Stomach (tissue), 8 donors: ENCODE measurements at regions not wholly inside any gene's neighbourhood (a gene's known extent, or its start where the extent isn't known, plus 50 kb on each side); places are given as distances from the start of the nearest gene placed in this dataset.

Experiments used
- DNase-seq, 2 donors: peaks; one replicate each; pipeline versions ENCODE4 v3.0.0 to v3.0.0-alpha.2; 2013 to 2019
- H3K27ac ChIP-seq, 5 donors: fragments of 200-600 bp in 4 of 5; sonication (generic) in 4 of 5; one replicate each; pipeline ENCODE4 v1.5.1; 2013 to 2019; ENCODE audit warnings: mild to moderate bottlenecking in 1 of 5, moderate library complexity in 1 of 5
- H3K27me3 ChIP-seq, 3 donors: fragments of 200-600 bp; sonication (generic); one replicate each; pipeline ENCODE4 v1.5.1; 2017 to 2019; ENCODE audit warnings: mixed run types in 1 of 3
- H3K36me3 ChIP-seq, 4 donors: fragments of 200-600 bp; sonication (generic); 1 replicate in 3 of 4; 2 replicates in 1 of 4; pipeline ENCODE4 v1.5.1; 2016 to 2019
- H3K4me1 ChIP-seq, 4 donors: fragments of 200-600 bp; sonication (generic); one replicate each; pipeline ENCODE4 v1.5.1; 2016 to 2019
- H3K4me3 ChIP-seq, 4 donors: fragments of 200-600 bp; sonication (generic) in 3 of 4; one replicate each; pipeline ENCODE4 v1.5.1; 2016 to 2019; ENCODE audit warnings: mild to moderate bottlenecking in 1 of 4
- H3K9me3 ChIP-seq, 4 donors: fragments of 200-600 bp; sonication (generic); one replicate each; pipeline ENCODE4 v1.5.1; 2016 to 2019
- EP300 ChIP-seq: sonication (generic); formaldehyde crosslinking; IDR thresholded peaks from one replicate; pipeline ENCODE4 v1.6.1; 2017; ENCODE audit warnings: antibody characterized with exemption
- POLR2A ChIP-seq, 4 donors: fragments of 450-650 bp; IDR thresholded peaks; one replicate each; pipeline ENCODE4 v1.6.1; 2016; ENCODE audit warnings: antibody characterized with exemption in 4 of 4, control low read depth in 2 of 4, mild to moderate bottlenecking in 1 of 4, moderate library complexity in 1 of 4
- POLR2AphosphoS5 ChIP-seq, 3 donors: sonication (generic); formaldehyde crosslinking; IDR thresholded peaks; one replicate each; pipeline ENCODE4 v1.6.1; 2016; ENCODE audit warnings: antibody characterized with exemption in 3 of 3
- WGBS, 5 donors: extraction: QIAGEN DNeasy Blood & Tissue Kit in 3 of 5; methylation state at CpG; one replicate each; pipeline versions ENCODE4 v1.1.5 to v1.1.7; 2013 to 2018; 5-methylcytosine and 5-hydroxymethylcytosine counted together
- intact Hi-C: fragments of 100-400 bp; cut with DNase I; formaldehyde crosslinking; loops from one replicate; pipeline ENCODE4 v1.15.1; 2023; ENCODE audit warnings: low total_unique reads
- TF ChIP-seq, protein P1 (sequence below), 7 experiments: fragments of 450-650 bp in 4 of 7; fragments of 200-600 bp in 3 of 7; sonication (generic) in 3 of 7; IDR thresholded peaks; one replicate each; pipeline ENCODE4 v1.5.1; 2016 to 2019; ENCODE audit warnings: antibody characterized with exemption in 7 of 7, control low read depth in 2 of 7, mild to moderate bottlenecking in 1 of 7
- donor health status: healthy with polysubstance abuse.
- donor health status: Bipolar disorder and iron deficiency.
- donor health status: healthy.

DNA sequence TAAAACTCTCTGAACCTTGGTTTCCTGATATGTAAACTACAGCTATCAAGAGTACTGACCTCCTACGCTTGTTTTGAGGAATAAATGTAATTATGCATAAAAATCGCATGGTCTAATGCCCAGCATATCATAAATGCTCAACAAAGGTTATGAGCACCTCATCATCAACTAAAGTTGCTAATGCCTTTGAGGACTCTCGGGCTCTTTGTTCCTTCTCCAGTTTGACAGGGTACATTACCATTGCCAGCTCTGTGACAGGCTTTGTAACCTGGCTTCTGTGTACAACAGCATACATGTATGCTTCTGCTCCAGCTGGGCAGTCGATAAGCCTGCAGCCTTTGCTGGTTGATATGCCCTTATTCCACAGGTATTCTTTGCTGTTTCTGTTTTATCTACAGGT, 95.2 kb downstream of the C9orf152 start:
- TF ChIP-seq POLR2A (IDR thresholded peaks at IDR 0.05) (no peak), POLR2AphosphoS5 (IDR thresholded peaks at IDR 0.05) (no peak), EP300 (no peak)
- TF ChIP-seq, protein P1, sequence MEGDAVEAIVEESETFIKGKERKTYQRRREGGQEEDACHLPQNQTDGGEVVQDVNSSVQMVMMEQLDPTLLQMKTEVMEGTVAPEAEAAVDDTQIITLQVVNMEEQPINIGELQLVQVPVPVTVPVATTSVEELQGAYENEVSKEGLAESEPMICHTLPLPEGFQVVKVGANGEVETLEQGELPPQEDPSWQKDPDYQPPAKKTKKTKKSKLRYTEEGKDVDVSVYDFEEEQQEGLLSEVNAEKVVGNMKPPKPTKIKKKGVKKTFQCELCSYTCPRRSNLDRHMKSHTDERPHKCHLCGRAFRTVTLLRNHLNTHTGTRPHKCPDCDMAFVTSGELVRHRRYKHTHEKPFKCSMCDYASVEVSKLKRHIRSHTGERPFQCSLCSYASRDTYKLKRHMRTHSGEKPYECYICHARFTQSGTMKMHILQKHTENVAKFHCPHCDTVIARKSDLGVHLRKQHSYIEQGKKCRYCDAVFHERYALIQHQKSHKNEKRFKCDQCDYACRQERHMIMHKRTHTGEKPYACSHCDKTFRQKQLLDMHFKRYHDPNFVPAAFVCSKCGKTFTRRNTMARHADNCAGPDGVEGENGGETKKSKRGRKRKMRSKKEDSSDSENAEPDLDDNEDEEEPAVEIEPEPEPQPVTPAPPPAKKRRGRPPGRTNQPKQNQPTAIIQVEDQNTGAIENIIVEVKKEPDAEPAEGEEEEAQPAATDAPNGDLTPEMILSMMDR (IDR thresholded peaks at IDR 0.05): no peak
- 87 to 91% (median 90%) methylated on average over 4 of the region's 4 CpGs for WGBS, 5 donors
- Histone ChIP-seq H3K27ac (no peak overlapping the region), H3K27me3 (no peaks in the 10 kb centered on the region), H3K4me3 (no peak overlapping the region), H3K4me1 (peaks cover 0 to 22% (median 18%) of the 10 kb centered on the region in 4 donors), H3K9me3 (no peaks in the 10 kb centered on the region), H3K36me3 (no peaks in the 10 kb centered on the region)
- intact Hi-C loops: no loop called here
- no peak for DNase-seq

DNA sequence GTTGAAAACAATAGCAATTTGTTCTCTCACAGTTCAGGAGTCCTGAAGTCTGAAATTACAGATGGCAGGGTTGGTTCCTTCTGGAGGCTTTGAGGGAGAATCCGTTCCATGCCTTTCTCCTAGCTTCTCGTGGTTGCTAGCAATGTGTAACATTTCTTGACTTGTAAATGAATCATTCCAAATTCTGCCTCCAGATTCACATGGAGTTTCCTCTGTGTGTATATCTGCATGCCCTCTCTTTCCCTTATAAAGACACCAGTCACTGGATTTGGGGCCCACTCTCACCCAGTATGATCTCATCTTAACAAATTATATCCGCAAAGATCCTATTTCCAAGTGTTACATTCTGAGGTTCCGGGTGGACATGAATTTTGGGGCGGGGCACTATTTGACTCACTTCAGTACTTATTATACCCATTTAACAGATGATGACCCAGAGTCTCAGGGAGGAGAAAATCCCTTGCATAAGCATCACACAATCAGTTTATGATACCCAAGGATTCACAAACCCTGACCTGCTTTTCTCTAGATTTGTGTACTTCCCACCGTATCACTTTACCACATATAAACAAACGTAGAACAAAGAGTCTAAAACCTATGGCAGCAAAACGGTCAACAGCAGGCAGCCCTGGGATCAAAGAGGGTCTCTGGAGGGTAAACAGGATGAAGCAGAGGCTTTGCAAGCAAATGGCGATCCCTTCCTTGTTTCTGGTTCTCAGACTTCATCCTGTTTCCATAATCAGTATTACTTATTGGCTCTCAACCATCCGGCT, 93.7 kb downstream of the C9orf152 start:
- H3K4me1 ChIP-seq: peaks cover 0 to 22% (median 18%) of the 10 kb centered on the region in 4 donors
- WGBS, 5 donors: 65 to 69% (median 66%) methylated on average over 10 of the region's 10 CpGs
- TF ChIP-seq POLR2AphosphoS5 (IDR thresholded peaks at IDR 0.05) (no peak), EP300 (no peak), POLR2A (IDR thresholded peaks at IDR 0.05) (no peak)
- TF ChIP-seq, protein P1 (IDR thresholded peaks at IDR 0.05): no peak
- no peaks in the 10 kb centered on the region for H3K36me3 ChIP-seq
- no peaks in the 10 kb centered on the region for H3K9me3 ChIP-seq
- peak overlapping the region in 2 of 5 donors; percentile 42 to 47 for H3K27ac ChIP-seq
- H3K27me3 ChIP-seq: no peaks in the 10 kb centered on the region
- no peak overlapping the region for H3K4me3 ChIP-seq
- peak in 1 of 2 donors; percentile 41 for DNase-seq
- intact Hi-C loops: no loop called here

DNA sequence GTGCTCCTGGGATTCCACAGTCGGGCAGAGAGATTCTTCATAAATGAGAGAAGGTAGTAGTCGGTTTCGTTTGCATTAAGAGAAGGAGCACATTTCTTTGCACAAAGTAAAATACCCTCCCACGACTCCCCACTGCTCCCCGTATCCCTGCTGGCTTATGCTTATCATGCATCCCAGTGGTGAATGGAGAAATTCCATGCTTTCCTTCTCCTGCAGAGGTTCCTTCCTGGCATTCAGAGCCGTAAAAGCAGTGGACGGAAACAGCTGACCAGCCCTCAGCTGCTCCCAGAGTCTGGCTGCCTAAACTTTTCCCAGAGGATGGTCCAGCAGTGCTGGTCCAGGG, 93.1 kb downstream of the C9orf152 start:
- peak in 1 of 2 donors; percentile 67 for DNase-seq
- H3K9me3 ChIP-seq: no peaks in the 10 kb centered on the region
- H3K27me3 ChIP-seq: no peaks in the 10 kb centered on the region
- H3K27ac ChIP-seq: peak overlapping the region in 4 of 5 donors; percentile 18 to 61 (median 44)
- peaks cover 0 to 22% (median 18%) of the 10 kb centered on the region in 4 donors for H3K4me1 ChIP-seq
- H3K4me3 ChIP-seq: no peak overlapping the region
- WGBS, 5 donors: 34 to 51% (median 36%) methylated on average over 7 of the region's 7 CpGs
- no peak for TF ChIP-seq POLR2AphosphoS5 (IDR thresholded peaks at IDR 0.05)
- H3K36me3 ChIP-seq: no peaks in the 10 kb centered on the region
- intact Hi-C loops: no loop called here

DNA sequence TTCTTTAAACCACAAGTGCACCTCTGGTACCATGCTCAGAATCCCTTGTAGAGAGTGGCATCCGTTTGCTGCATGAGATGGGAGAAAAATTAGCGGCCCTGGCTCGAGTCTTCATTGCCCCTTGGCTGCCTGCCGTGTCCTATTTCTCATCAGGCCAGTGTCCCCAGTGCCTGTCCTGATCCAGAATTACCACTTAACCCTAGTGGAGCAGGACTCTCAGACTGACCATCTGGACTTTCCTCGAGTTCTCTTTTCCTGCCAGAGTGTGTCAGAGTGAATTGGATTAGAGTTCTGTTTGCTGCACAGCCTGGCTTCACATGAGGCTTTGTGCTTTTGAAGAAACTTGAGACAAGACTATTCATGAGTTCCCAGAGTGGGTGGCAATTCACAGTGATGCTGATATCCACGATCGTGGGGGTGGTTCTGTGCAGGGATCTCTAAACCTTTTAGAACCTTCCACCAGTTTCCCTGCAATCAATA, 92.6 kb downstream of the C9orf152 start:
- Histone ChIP-seq H3K36me3 (no peaks in the 10 kb centered on the region), H3K27ac (peak overlapping the region in 4 of 5 donors; percentile 18 to 61 (median 44)), H3K4me1 (peaks cover 0 to 22% (median 18%) of the 10 kb centered on the region in 4 donors), H3K4me3 (no peak overlapping the region), H3K9me3 (no peaks in the 10 kb centered on the region), H3K27me3 (no peaks in the 10 kb centered on the region)
- DNase-seq: peak in 1 of 2 donors; percentile 60
- intact Hi-C loops: no loop called here
- 55 to 69% (median 58%) methylated on average over 3 to 7 of the region's 7 CpGs for WGBS, 5 donors
- TF ChIP-seq POLR2A (IDR thresholded peaks at IDR 0.05) (no peak), POLR2AphosphoS5 (IDR thresholded peaks at IDR 0.05) (no peak), EP300 (no peak)
- TF ChIP-seq, protein P1 (IDR thresholded peaks at IDR 0.05): no peak
